ENCODE measurements at regions not wholly inside any gene's neighbourhood (a gene's known extent, or its start where the extent isn't known, plus 50 kb on each side); places are given as distances from the start of the nearest gene placed in this dataset.

DNA sequence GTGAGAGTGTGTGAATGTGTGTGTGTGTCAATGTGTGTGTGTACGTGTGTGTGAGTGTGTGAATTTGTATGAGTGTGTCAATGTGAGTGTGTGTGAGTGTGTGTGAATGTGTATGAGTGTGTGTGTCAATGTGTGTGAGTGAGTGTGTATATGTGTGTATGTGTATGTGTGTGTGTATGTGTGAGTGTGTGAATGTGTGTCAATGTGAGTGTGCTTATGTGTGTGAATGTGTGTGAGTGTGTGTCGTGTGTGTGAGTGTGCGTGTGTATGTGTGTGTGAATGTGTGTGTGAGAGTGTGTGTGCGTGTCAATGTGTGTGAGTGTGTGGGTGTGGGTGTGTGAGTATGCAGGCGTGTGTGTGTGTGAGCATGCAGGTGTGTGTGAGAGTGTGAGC, 93.5 kb upstream of the ALDH1A3 start:
- no peaks in the 10 kb centered on the region for H3K79me2 ChIP-seq (ENCODE audit: insufficient read depth, low read length)
- DNase-seq = no peak

DNA sequence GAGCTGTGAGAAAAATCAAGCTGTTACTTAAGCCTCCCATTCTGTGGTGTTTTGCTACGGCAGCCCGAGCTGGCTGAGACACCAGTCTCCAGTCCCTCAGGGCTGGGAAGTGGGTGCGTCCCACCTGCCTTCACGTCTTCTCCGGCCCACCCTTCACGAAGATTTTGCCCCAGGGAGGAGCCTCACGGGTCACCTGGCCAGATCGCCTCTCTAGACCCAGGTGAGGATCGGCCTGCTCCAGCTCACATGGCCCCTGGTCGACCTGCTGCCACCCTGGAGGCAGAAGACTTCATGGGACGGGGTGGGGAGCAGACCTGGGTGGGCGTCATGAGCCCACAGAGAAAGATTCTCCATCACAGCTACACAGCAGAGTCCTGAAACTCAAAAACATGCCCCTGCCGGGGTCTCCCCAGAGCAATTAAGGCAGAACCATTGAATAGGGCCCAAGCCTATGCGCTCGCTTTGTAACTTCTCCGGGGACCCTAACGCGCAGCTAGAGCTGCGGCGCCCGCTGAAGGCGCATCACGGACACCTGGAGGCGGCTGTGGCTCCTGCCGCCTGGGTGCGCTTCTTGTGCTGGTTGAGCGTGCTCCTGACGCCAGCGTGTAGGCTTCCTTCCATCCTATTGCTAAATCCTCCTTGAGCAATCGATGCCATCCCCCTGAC, 92.6 kb upstream of the ALDH1A3 start:
- no peaks in the 10 kb centered on the region for H3K9me3 ChIP-seq (ENCODE audit: insufficient read depth, low read length, severe bottlenecking)

More for the DNA sequence above, 93.5 kb upstream of the ALDH1A3 start:
- Histone ChIP-seq H3K36me3 (ENCODE audit: insufficient read depth, low read length) (no peaks in the 10 kb centered on the region), H3K4me2 (ENCODE audit: insufficient read depth, low read length) (no peak overlapping the region), H3K27me3 (ENCODE audit: insufficient read depth, low read length, poor library complexity) (no peaks in the 10 kb centered on the region), H4K20me1 (ENCODE audit: insufficient read depth, low read length) (no peaks in the 10 kb centered on the region), H3K4me3 (ENCODE audit: low read depth in 1 of 2, low read length in 2 of 2) (no peak overlapping the region), H2AFZ (ENCODE audit: low read depth, low read length) (no peak overlapping the region), H3K4me1 (ENCODE audit: insufficient read depth, low read length) (no peaks in the 10 kb centered on the region), H3K9me3 (ENCODE audit: insufficient read depth, low read length, severe bottlenecking) (no peaks in the 10 kb centered on the region), H3K27ac (ENCODE audit: low read length) (no peak overlapping the region), H3K9ac (ENCODE audit: low read depth, low read length) (no peak overlapping the region)
- no peak for ATAC-seq (ENCODE audit: insufficient read depth, low read depth)
- no peak for TF ChIP-seq EZH2 (IDR thresholded peaks at IDR 0.05; ENCODE audit: borderline replicate concordance, low read depth, low read length, severe bottlenecking)
- TF ChIP-seq, protein P1, sequence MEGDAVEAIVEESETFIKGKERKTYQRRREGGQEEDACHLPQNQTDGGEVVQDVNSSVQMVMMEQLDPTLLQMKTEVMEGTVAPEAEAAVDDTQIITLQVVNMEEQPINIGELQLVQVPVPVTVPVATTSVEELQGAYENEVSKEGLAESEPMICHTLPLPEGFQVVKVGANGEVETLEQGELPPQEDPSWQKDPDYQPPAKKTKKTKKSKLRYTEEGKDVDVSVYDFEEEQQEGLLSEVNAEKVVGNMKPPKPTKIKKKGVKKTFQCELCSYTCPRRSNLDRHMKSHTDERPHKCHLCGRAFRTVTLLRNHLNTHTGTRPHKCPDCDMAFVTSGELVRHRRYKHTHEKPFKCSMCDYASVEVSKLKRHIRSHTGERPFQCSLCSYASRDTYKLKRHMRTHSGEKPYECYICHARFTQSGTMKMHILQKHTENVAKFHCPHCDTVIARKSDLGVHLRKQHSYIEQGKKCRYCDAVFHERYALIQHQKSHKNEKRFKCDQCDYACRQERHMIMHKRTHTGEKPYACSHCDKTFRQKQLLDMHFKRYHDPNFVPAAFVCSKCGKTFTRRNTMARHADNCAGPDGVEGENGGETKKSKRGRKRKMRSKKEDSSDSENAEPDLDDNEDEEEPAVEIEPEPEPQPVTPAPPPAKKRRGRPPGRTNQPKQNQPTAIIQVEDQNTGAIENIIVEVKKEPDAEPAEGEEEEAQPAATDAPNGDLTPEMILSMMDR (IDR thresholded peaks at IDR 0.05; ENCODE audit: borderline replicate concordance, extremely low read depth, low read length, poor library complexity, severe bottlenecking) = no peak

DNA sequence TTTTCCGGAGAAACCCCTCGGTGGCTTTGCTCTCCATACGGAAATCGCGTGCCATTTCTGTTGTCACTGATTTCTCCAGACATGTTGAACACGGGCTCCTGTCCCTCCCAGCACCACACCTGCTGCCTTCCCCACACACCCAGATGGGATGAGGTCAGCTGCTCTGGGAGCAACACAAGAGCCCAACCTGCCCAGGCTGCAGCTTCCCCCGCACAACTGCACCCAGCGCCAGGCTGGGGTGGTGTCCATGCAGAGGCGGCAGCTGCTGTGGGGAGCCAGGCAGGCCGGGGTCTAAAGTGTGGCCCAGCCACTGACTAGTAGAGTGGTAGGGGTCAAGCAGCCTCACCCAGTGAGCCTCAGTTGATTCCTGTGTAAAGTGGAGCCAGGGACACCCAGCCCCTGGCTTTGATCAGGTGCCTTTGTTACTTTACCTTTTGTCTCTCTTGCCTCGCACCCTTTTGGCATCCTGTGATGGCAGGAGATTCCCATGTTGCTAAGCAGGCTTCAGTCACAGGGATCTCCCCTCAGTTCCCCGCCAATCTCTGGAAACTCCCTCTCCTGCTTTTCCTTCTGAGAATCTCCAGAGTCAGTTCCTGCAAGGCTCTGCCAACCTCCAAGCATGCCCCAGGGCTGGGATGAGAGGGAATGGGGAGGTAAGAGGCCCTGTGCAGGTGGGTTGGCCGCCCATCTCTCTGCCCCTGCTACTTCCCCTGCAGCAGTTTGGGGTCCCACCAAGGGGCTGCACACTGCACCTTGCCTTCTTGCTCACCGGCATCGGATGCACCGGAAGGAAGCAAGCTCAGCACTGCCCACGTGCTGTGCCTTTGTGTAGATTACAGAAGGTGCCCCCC, 91.8 kb upstream of the ALDH1A3 start:
- ATAC-seq (ENCODE audit: insufficient read depth, low read depth) (no peak), DNase-seq (no peak)
- H3K4me2 ChIP-seq (ENCODE audit: insufficient read depth, low read length) = no peak overlapping the region
- H3K27ac ChIP-seq (ENCODE audit: low read length) = no peak overlapping the region
- no peaks in the 10 kb centered on the region for H3K36me3 ChIP-seq (ENCODE audit: insufficient read depth, low read length)
- H2AFZ ChIP-seq (ENCODE audit: low read depth, low read length) = no peak overlapping the region
- no peaks in the 10 kb centered on the region for H3K79me2 ChIP-seq (ENCODE audit: insufficient read depth, low read length)
- no peak for TF ChIP-seq EZH2 (IDR thresholded peaks at IDR 0.05; ENCODE audit: borderline replicate concordance, low read depth, low read length, severe bottlenecking)
- H3K4me1 ChIP-seq (ENCODE audit: insufficient read depth, low read length) = no peaks in the 10 kb centered on the region
- H3K9ac ChIP-seq (ENCODE audit: low read depth, low read length) = no peak overlapping the region
- no peak overlapping the region for H3K4me3 ChIP-seq (ENCODE audit: low read depth in 1 of 2, low read length in 2 of 2)
- no peaks in the 10 kb centered on the region for H3K9me3 ChIP-seq (ENCODE audit: insufficient read depth, low read length, severe bottlenecking)
- H3K27me3 ChIP-seq (ENCODE audit: insufficient read depth, low read length, poor library complexity) = no peaks in the 10 kb centered on the region
- no peaks in the 10 kb centered on the region for H4K20me1 ChIP-seq (ENCODE audit: insufficient read depth, low read length)

More for the DNA sequence above, 92.6 kb upstream of the ALDH1A3 start:
- TF ChIP-seq, protein P1 (IDR thresholded peaks at IDR 0.05; ENCODE audit: borderline replicate concordance, extremely low read depth, low read length, poor library complexity, severe bottlenecking) = no peak
- TF ChIP-seq EZH2 (IDR thresholded peaks at IDR 0.05; ENCODE audit: borderline replicate concordance, low read depth, low read length, severe bottlenecking) = no peak
- Histone ChIP-seq H3K36me3 (ENCODE audit: insufficient read depth, low read length) (no peaks in the 10 kb centered on the region), H3K27ac (ENCODE audit: low read length) (no peak overlapping the region), H3K4me2 (ENCODE audit: insufficient read depth, low read length) (no peak overlapping the region), H3K79me2 (ENCODE audit: insufficient read depth, low read length) (no peaks in the 10 kb centered on the region), H3K27me3 (ENCODE audit: insufficient read depth, low read length, poor library complexity) (no peaks in the 10 kb centered on the region), H4K20me1 (ENCODE audit: insufficient read depth, low read length) (no peaks in the 10 kb centered on the region), H3K4me3 (ENCODE audit: low read depth in 1 of 2, low read length in 2 of 2) (no peak overlapping the region), H2AFZ (ENCODE audit: low read depth, low read length) (no peak overlapping the region), H3K4me1 (ENCODE audit: insufficient read depth, low read length) (no peaks in the 10 kb centered on the region), H3K9ac (ENCODE audit: low read depth, low read length) (no peak overlapping the region)
- DNase-seq = no peak
- no peak for ATAC-seq (ENCODE audit: insufficient read depth, low read depth)
